ACHN (cell line): ENCODE measurements at regions not wholly inside any gene's neighbourhood (a gene's known extent, or its start where the extent isn't known, plus 50 kb on each side); places are given as distances from the start of the nearest gene placed in this dataset.

Source experiments
- DNase-seq: peaks from one replicate; pipeline ENCODE4 v3.0.0-alpha.2; 2015
- in situ Hi-C: cut with HindIII; loops from 2 replicates; pipeline ENCODE4 v1.10.0; 2017; ENCODE audit warnings: low sequenced_read_pairs, low pct_ligation_motif_present, low pct_unique_long_range_greater_than_20kb

GRCh38 chr4:173704201-173704600 is 174.2 kb upstream of the HAND2 start:
- no peak for DNase-seq
- in situ Hi-C loops = no loop called here

GRCh38 chr4:173703021-173703420 is 173.0 kb upstream of the HAND2 start:
- in situ Hi-C loops = no loop called here
- DNase-seq = no peak

GRCh38 chr4:173700650-173701049 is 170.6 kb upstream of the HAND2 start:
- DNase-seq = no peak
- in situ Hi-C loops = no loop called here

- in situ Hi-C loops = no loop called here
- DNase-seq = no peak
These were observed 169.9 kb upstream of the HAND2 start for GRCh38 chr4:173699841-173700475.

GRCh38 chr4:173698557-173699262 is 168.7 kb upstream of the HAND2 start:
- in situ Hi-C loops = no loop called here
- DNase-seq = no peak

- in situ Hi-C loops = no loop called here
These were observed 167.8 kb upstream of the HAND2 start for GRCh38 chr4:173697840-173698239.

GRCh38 chr4:173696551-173696950 is 166.5 kb upstream of the HAND2 start:
- in situ Hi-C loops = no loop called here
- DNase-seq = no peak

More at GRCh38 chr4:173697840-173698239, 167.8 kb upstream of the HAND2 start:
- no peak for DNase-seq

- in situ Hi-C loops = no loop called here
- DNase-seq = no peak
These were observed 166.0 kb upstream of the HAND2 start for GRCh38 chr4:173696011-173696410.

- DNase-seq = no peak
- in situ Hi-C loops = no loop called here
These were observed 155.8 kb upstream of the HAND2 start for GRCh38 chr4:173685831-173686210.

- in situ Hi-C loops = no loop called here
These were observed 155.3 kb upstream of the HAND2 start for GRCh38 chr4:173685165-173685830.

GRCh38 chr4:173684223-173684622 is 154.2 kb upstream of the HAND2 start:
- in situ Hi-C loops = no loop called here
- no peak for DNase-seq

More at GRCh38 chr4:173685165-173685830, 155.3 kb upstream of the HAND2 start:
- no peak for DNase-seq

DNA sequence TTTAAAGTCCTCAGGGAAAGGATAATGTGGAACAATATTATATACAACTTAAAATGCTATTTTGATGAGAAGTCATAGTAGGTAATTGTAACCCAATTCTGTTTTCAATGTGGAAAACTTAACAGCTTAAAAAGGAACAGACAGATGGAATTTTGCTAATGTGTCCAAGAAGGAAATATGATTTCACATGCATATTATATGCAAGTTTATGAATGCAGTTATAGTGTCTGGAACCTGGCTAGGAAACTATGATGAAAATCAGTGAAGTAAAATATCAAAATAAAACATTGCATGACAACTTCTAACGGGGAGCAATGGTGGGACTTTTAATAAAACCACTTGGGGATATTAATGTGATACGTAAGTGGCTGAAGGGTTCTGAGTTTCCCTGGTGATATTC is 152.6 kb upstream of the HAND2 start:
- in situ Hi-C loops = no loop called here

DNA sequence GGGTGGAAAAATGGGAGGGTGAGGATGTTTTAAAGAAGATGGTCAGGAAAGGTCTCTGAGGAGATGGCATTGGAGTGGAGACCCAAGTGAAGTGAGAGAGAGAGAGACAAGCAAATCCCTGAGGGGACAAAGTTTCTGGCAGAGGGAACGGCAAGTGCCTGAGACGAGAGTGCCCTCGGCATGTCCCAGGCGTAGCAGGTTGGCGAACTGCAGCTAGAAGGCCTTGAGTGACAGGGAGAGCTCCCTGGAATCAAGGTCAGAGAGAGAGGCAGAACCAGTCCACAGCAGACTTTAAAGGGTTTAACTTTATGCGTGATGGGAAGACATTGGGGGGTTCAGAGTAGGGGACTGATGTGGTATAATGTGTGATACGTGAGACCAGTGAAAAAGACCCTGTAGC is 150.2 kb upstream of the HAND2 start:
- in situ Hi-C loops = no loop called here
- DNase-seq = no peak

More for the DNA sequence above, 152.6 kb upstream of the HAND2 start:
- DNase-seq = no peak

DNA sequence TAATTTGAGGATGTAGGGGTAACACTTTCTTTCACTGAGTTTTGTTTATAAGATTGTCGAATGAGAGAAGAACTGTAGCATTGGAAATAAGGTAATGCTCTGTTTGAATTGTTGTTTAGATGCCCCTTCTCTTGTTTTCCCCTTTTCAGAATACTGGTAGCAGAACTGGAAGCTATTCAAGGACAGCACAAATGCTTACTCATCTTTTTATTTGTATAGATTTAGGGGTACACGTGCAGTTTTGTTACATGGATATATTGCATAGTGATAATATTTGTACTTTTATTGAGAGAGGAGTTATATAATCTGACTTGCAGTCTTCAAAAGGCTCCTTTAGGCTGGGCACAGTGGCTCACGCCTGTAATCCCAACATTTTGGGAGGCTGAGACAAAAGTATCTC is 145.4 kb upstream of the HAND2 start:
- in situ Hi-C loops = no loop called here
- DNase-seq = no peak

DNA sequence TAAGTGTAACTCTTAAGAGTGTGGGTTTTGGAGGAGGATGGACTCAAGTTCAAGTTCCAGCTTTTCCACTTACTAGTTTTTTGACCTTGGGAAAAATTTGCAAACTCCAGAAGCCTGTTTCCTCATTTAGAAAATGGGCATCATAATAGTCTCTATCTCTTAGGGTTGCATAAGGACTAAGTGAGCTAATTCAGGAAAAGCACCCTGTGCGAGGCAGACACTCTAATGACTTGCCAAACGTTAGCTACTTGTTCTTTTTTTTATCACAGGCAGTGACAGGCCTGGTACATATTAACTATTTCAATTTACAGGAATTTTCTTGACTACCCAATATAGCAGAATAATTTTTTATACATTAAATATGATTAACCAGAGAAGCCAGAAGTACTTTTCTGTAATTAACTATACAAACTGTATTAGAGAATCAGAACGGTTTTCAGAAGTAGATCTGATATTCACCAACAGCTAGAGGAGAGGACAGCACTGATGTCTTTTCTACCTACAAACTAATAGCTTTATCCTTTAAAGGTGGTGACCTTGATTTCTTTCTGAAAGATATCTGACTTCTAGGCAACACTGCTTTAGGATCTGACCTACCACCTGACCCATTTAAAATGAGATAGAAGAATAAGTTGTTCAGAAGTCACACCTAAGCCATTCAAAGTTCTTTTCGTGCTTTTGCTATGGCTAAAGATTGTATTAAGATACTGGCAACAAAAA is 139.6 kb upstream of the HAND2 start:
- DNase-seq = no peak
- in situ Hi-C loops = no loop called here

DNA sequence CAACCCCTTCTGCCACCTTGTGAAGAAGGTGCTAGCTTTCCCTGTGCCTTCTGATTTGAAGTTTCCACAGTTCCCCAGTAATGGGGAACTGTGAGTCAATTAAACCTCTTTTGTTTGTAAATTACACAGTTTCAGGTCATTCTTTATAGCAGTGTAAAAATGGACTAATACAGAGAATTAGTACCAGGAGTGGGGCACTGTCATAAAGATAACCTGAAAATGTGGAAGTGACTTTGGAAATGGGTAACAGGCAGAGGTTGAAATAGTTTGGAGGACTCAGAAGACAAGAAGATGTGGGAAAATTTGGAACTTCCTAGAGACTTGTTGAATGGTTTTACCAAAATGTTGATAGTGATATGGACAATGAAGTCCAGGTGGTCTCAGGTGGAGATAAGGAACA is 131.0 kb upstream of the HAND2 start:
- DNase-seq = no peak
- in situ Hi-C loops = no loop called here

DNA sequence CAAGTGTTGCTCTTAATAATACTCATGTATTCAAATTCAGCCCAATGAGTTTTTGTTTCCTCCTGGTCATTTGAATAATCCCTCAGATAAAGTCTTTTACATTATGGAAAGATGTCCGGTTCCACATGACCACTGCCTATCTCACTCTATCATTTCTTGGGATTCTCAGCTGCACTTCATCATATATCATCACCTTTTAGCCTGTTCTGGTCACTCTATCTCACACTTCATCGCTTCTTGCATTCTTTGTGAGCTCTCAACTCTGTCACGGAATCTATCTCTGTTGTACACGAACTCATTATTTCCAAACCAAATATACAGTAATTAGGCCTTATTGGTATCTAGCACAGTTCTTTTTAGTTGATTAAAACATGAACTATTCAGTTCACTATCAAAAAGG is 126.9 kb upstream of the HAND2 start:
- no peak for DNase-seq
- in situ Hi-C loops = no loop called here

GRCh38 chr4:173652283-173652931 is 122.4 kb upstream of the HAND2 start:
- in situ Hi-C loops = no loop called here
- no peak for DNase-seq
